Middle frontal gyrus (tissue), 1 donor: ENCODE measurements at regions not wholly inside any gene's neighbourhood (a gene's known extent, or its start where the extent isn't known, plus 50 kb on each side); places are given as distances from the start of the nearest gene placed in this dataset.
"Not testable (repeated sequence)": the region's sequence is repeated elsewhere in the genome, so short reads cannot be mapped to it uniquely, and the experiment has no call there.

Experiments used
- DNase-seq: peaks from one replicate; pipeline ENCODE4 v3.0.0-alpha.2; 2015; ENCODE audit warnings: low spot score; ENCODE audit errors: extremely low spot score

DNA sequence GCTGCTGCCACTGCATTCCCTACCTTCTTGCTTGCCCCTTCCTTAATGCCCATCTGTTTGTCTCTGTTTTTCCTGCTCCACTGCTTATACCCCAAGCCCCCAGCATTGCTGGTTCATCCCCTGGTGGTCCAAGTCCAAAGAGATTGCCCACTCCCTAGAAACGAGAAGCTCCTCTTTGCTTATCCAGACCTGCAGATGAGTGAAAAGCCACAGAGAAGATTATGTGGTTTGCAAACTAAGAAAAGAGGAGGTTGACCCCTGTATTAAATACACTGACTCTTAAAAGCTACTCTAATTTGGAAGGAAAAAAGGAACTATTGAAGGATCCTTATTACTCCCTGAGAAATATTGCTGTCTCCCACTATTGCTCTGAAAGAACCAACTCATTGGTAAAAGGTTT lies 146.8 kb upstream of the RAB4A start:
- DNase-seq = no peak

- DNase-seq = no peak
Observed at GRCh38 chr1:229124520-229125124, 146.3 kb upstream of the RAB4A start.

- no peak for DNase-seq
Observed at GRCh38 chr1:229127301-229127700, 143.6 kb upstream of the RAB4A start.

GRCh38 chr1:229128066-229128608 lies 142.8 kb upstream of the RAB4A start:
- no peak for DNase-seq

- no peak for DNase-seq
Observed at GRCh38 chr1:229129301-229130027, 141.4 kb upstream of the RAB4A start.

DNA sequence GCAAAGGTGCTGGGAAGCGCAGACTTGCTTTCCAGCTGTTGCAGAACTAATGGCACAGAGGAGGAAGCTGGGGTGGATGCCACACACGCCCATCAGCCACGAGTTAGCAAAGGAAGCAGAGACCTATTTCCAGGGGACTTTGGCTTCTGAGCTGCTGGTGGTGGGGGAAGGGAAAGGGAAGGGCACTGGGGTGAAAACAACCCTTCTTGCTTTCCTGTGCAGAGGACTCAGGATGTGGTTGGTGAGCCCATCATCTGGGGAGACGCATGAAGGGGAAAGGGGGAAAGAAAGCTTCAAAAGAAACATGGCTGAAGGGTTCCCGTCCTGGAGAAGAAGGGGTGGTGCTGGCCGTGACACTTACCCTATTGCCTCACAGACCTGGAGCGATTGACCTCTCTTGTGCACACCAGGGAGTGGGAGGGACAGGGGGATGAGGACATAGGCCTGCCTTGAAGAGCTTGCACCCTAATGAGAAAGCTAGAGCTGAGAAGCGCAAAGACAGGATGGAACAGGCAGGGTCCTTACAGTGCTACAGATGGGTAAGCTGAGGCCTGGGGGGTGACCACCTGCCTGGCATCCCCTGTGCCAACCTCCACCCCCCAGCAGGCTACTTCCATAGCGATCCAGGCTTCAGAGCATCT lies 140.8 kb upstream of the RAB4A start:
- DNase-seq = no peak

DNA sequence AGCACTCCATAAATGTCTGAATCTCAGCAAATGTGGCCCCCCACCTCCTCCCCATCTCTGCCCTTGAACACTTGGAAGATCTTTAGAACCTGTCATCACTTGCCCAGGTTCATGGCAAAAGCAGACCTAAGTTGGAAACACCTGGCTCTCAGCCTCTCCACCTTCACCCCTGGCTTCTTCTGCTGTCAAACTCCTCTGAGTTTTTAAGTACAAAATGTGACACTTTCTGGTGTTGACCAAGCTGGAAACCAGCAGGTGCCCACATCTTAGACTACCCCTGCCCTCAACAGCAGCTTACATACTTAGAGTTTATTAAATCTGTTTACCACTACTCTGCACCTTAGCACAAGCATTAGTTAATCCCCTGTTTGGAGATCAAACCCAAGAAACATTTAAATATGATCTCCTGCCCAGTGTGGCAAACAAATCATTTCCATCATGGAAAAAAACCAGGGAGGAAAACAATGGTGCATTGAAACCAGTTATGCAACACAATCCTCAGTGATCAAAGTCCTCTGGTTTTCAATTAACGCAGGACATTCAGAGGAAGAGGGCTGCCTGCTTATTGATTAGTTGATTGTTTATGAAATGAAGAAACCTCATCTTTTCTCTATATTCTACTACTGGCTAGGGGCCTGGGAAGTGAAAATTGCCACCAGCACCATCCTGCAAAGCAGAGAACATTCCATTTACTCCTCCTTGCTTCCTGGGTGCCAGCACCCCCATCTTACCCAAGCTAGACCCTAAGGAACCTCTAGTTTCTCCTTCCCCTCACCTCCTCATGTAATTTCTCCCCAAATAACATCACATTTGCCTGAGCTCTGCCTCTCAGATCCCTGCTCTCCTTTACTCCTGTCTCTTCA lies 139.4 kb upstream of the RAB4A start:
- DNase-seq = no peak

DNA sequence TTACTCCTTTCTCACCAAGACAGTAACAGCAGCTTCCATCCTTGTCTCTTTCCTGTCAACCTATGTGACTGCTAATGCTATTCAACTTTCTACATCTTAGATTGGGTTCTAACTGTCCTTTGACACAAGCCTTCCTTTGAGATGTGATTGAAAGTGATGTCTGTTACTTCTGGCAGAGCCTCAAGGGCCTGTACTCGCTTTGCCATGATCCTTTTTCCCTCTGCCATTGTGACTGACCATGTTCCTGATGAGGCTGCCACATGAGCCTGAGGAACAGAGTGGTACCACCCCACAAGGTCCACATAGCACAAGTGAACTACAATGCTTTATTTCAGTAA lies 138.8 kb upstream of the RAB4A start:
- no peak for DNase-seq

DNA sequence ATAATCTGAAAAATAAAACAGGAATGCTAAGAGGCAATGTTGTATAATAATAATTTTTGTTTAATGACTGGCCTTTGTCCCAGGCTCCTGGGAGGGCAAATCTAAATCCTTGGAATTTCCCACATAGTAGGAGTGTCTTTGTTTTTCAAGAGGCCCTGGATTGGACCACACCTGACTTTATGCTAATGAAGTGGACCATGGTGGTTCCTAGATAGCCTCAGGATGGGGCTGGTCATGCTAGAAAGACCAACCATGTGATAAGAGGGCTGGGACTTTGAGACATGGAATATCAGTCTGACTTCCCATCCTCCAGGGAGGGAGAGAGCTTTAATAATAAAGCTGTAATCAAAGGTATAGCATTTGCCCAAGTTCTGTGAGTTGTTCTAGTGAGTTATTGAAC lies 138.2 kb upstream of the RAB4A start:
- no peak for DNase-seq

GRCh38 chr1:229133151-229133550 lies 137.8 kb upstream of the RAB4A start:
- DNase-seq = no peak

- no peak for DNase-seq
Observed at GRCh38 chr1:229133811-229134210, 137.1 kb upstream of the RAB4A start.

DNA sequence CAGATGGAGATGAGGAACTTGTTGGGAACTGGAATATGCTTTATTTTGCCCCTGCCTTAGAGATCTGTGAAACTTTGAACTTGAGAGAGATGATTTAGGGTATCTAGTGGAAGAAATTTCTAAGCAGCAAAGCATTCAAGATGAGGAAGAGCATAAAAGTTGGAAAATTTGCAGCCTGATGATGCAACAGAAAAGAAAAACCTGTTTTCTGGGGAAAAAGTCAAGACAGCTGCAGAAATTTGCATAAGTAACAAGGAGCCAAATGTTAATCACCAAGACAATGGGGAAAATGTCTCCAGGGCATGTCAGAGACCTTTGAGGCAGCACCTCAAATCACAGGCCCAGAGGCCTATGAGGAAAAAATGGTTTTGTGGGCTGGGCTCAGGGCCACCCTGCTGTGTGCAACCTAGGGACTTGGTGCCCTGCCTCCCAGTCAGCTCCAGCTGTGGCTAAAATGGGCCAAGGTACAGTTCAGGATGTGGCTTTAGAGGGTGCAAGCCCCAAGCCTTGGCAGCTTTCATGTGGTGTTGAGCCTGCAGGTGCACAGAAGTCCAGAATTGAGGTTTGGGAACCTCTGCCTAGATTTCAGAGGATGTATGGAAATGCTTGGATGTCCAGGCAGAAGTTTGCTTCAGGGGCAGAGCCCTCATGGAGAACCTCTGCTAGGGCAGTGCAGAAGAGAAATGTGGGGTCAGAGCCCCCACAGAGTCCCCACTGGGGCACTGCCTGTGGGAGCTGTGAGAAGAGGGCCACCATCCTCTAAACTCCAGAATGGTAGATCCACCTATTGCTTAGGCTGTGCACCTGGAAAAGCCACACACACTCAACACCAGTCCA lies 136.3 kb upstream of the RAB4A start:
- not testable (repeated sequence) for DNase-seq

- DNase-seq = no peak
Observed at GRCh38 chr1:229135773-229136172, 135.1 kb upstream of the RAB4A start.

- DNase-seq = no peak
Observed at GRCh38 chr1:229136822-229137221, 134.1 kb upstream of the RAB4A start.

GRCh38 chr1:229137271-229137670 lies 133.6 kb upstream of the RAB4A start:
- no peak for DNase-seq

- no peak for DNase-seq
Observed at GRCh38 chr1:229138058-229138457, 132.9 kb upstream of the RAB4A start.

DNA sequence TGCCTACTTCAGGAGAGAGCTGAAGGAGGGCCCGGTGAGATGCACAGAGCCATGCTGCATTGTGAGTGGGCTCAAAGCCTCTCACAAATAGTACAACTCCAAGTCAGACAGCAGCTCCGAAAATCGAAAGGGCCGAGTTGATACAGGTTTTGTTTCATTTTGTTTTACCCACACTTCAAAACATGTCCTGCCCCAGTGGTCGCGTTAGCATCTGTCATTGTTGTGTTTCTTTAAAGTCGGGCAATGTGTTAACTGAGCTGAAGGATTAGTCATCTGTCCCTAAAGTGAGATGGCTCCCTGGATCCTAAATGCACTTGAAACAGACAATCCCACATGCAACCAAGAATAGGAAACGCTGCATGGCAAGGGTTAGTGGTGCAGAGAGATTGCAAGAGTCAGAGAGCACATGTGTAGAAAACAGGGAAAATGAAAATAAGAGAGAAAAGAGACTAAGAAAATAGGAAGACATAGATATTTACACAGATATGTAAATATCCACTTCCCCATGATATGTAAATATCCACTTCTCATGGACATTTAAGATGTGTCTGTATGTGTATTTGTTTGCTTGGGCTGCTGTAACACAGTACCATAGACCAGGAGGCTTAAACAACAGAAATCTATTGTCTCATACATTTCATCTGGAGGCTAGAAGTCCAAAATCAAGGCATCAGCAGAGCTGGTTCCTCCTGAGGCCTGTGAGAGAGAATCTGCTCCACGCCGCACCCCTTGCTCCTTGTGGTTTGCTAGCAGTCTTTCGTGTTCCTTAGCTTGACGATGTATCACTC lies 131.4 kb upstream of the RAB4A start:
- no peak for DNase-seq

DNA sequence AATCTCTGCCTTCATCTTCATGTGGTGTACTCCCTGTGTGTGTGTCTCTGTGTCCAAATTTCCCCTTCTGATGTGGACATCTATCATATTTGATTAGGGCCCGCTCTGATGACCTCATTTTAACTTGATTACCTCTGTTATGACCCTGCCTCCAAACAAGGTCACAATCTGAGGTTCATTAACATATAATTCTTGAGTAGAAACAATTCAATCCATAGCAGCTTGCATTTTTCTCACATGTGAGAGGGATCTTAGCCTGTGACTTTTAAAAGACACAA lies 130.9 kb upstream of the RAB4A start:
- DNase-seq = no peak

DNA sequence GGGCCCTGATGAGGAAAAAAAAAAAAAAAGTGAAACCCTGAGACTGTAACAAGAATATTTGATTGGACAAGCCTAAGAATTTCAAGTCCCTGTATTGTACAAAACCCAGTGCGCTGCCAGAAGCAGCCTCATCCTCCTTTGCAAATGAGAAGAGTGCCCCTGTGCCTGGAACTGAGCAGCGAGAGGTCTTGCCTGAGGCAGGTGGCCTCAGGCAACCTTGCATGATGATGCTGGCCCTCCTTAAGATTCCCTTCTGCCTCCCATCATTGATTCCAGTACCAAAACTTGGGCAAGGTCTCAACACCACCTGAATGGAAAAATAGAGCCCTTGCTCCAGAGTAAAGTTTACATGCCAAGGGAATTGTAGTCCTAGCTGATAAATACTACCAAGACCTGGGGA lies 129.6 kb upstream of the RAB4A start:
- DNase-seq = no peak

- DNase-seq = no peak
Observed at GRCh38 chr1:229141689-229142377, 129.1 kb upstream of the RAB4A start.
